GM18526 (cell line): ENCODE measurements at regions not wholly inside any gene's neighbourhood (a gene's known extent, or its start where the extent isn't known, plus 50 kb on each side); places are given as distances from the start of the nearest gene placed in this dataset.

Experiments
- POLR2A ChIP-seq: IDR thresholded peaks from 3 replicates; pipeline ENCODE4 v1.6.1; 2011; ENCODE audit not compliant: insufficient read length; ENCODE audit errors: extremely low read depth

- TF ChIP-seq POLR2A, result no peak
Measured at GRCh38 chr2:59693231-59693959, 860.1 kb downstream of the BCL11A start.

GRCh38 chr2:59691518-59692190 is 861.8 kb downstream of the BCL11A start:
- no peak for TF ChIP-seq POLR2A

GRCh38 chr2:59690849-59691248 is 862.6 kb downstream of the BCL11A start:
- no peak for TF ChIP-seq POLR2A

- no peak for TF ChIP-seq POLR2A
Measured at GRCh38 chr2:59684771-59685166, 868.7 kb downstream of the BCL11A start.

GRCh38 chr2:59684116-59684770 is 869.2 kb downstream of the BCL11A start:
- no peak for TF ChIP-seq POLR2A

GRCh38 chr2:59680863-59681262 is 872.6 kb downstream of the BCL11A start:
- TF ChIP-seq POLR2A, result no peak

GRCh38 chr2:59677158-59677557 is 876.3 kb downstream of the BCL11A start:
- TF ChIP-seq POLR2A, result no peak

- no peak for TF ChIP-seq POLR2A
Measured at GRCh38 chr2:59674100-59674499, 879.4 kb downstream of the BCL11A start.

- TF ChIP-seq POLR2A, result no peak
Measured at GRCh38 chr2:59665021-59665420, 888.4 kb downstream of the BCL11A start.

- no peak for TF ChIP-seq POLR2A
Measured at GRCh38 chr2:59662127-59662861, 891.2 kb downstream of the BCL11A start.

GRCh38 chr2:59660262-59660661 is 893.2 kb downstream of the BCL11A start:
- no peak for TF ChIP-seq POLR2A

GRCh38 chr2:59658906-59659635 is 894.4 kb downstream of the BCL11A start:
- TF ChIP-seq POLR2A, result no peak

GRCh38 chr2:59655809-59656208 is 897.6 kb downstream of the BCL11A start:
- TF ChIP-seq POLR2A, result no peak

- TF ChIP-seq POLR2A, result no peak
Measured at GRCh38 chr2:59654710-59655109, 898.7 kb downstream of the BCL11A start.

- TF ChIP-seq POLR2A, result no peak
Measured at GRCh38 chr2:59653164-59653563, 900.3 kb downstream of the BCL11A start.
